ENCODE measurements at regions not wholly inside any gene's neighbourhood (a gene's known extent, or its start where the extent isn't known, plus 50 kb on each side); places are given as distances from the start of the nearest gene placed in this dataset.

- no peaks in the 10 kb centered on the region for H3K4me1 Mint-ChIP-seq
- H3K27me3 Mint-ChIP-seq: no peaks in the 10 kb centered on the region
- H3K27ac Mint-ChIP-seq: no peak overlapping the region
- H3K4me3 Mint-ChIP-seq: no peak overlapping the region
- peaks cover 0 to 8% of the 10 kb centered on the region in 2 donors for H3K9me3 Mint-ChIP-seq
- no peak for ATAC-seq
- no peak for DNase-seq
Observed at GRCh38 chr3:103057487-103057886, 622.7 kb downstream of the ZPLD1 start.

GRCh38 chr3:103059432-103059831 lies 624.6 kb downstream of the ZPLD1 start:
- Mint-ChIP-seq H3K4me3 (no peak overlapping the region), H3K27ac (no peak overlapping the region), H3K9me3 (peaks cover 0 to 5% of the 10 kb centered on the region in 2 donors), H3K4me1 (no peaks in the 10 kb centered on the region), H3K27me3 (no peaks in the 10 kb centered on the region)
- DNase-seq (no peak), ATAC-seq (no peak)

- no peak for DNase-seq
- H3K27me3 Mint-ChIP-seq: no peaks in the 10 kb centered on the region
- no peaks in the 10 kb centered on the region for H3K4me1 Mint-ChIP-seq
- peaks cover 0 to 5% of the 10 kb centered on the region in 2 donors for H3K9me3 Mint-ChIP-seq
- H3K27ac Mint-ChIP-seq: no peak overlapping the region
- no peak for ATAC-seq
- H3K4me3 Mint-ChIP-seq: no peak overlapping the region
Observed at GRCh38 chr3:103060242-103060641, 625.4 kb downstream of the ZPLD1 start.

- H3K4me1 Mint-ChIP-seq: no peaks in the 10 kb centered on the region
- H3K4me3 Mint-ChIP-seq: no peak overlapping the region
- no peaks in the 10 kb centered on the region for H3K9me3 Mint-ChIP-seq
- ATAC-seq: no peak
- no peaks in the 10 kb centered on the region for H3K27me3 Mint-ChIP-seq
- no peak overlapping the region for H3K27ac Mint-ChIP-seq
- DNase-seq: no peak
Observed at GRCh38 chr3:103067963-103068362, 633.1 kb downstream of the ZPLD1 start.

GRCh38 chr3:103075282-103075681 lies 640.5 kb downstream of the ZPLD1 start:
- no peaks in the 10 kb centered on the region for H3K9me3 Mint-ChIP-seq
- no peak overlapping the region for H3K27ac Mint-ChIP-seq
- no peak overlapping the region for H3K4me3 Mint-ChIP-seq
- no peaks in the 10 kb centered on the region for H3K27me3 Mint-ChIP-seq
- ATAC-seq (no peak), DNase-seq (no peak)
- H3K4me1 Mint-ChIP-seq: no peaks in the 10 kb centered on the region

GRCh38 chr3:103077910-103078309 lies 643.1 kb downstream of the ZPLD1 start:
- Mint-ChIP-seq H3K4me1 (no peaks in the 10 kb centered on the region), H3K27me3 (no peaks in the 10 kb centered on the region), H3K9me3 (no peaks in the 10 kb centered on the region), H3K4me3 (no peak overlapping the region), H3K27ac (no peak overlapping the region)
- ATAC-seq (no peak), DNase-seq (no peak)

GRCh38 chr3:103082501-103082900 lies 647.7 kb downstream of the ZPLD1 start:
- DNase-seq (no peak), ATAC-seq (no peak)
- Mint-ChIP-seq H3K4me3 (no peak overlapping the region), H3K27ac (no peak overlapping the region), H3K27me3 (no peaks in the 10 kb centered on the region), H3K9me3 (no peaks in the 10 kb centered on the region), H3K4me1 (no peaks in the 10 kb centered on the region)

GRCh38 chr3:103083848-103084631 lies 649.2 kb downstream of the ZPLD1 start:
- no peak for DNase-seq
- H3K4me3 Mint-ChIP-seq: no peak overlapping the region
- H3K4me1 Mint-ChIP-seq: no peaks in the 10 kb centered on the region
- no peaks in the 10 kb centered on the region for H3K27me3 Mint-ChIP-seq
- no peak overlapping the region for H3K27ac Mint-ChIP-seq
- peaks cover 0 to 5% of the 10 kb centered on the region in 2 donors for H3K9me3 Mint-ChIP-seq
- ATAC-seq: no peak

GRCh38 chr3:103085465-103085864 lies 650.6 kb downstream of the ZPLD1 start:
- no peak for DNase-seq

GRCh38 chr3:103089758-103090157 lies 654.9 kb downstream of the ZPLD1 start:
- Mint-ChIP-seq H3K4me1 (no peaks in the 10 kb centered on the region), H3K27me3 (no peaks in the 10 kb centered on the region), H3K27ac (no peak overlapping the region), H3K9me3 (peaks cover 0 to 5% of the 10 kb centered on the region in 2 donors), H3K4me3 (no peak overlapping the region)
- DNase-seq: no peak
- no peak for ATAC-seq

More at GRCh38 chr3:103085465-103085864, 650.6 kb downstream of the ZPLD1 start:
- no peaks in the 10 kb centered on the region for H3K4me1 Mint-ChIP-seq
- ATAC-seq: no peak
- H3K4me3 Mint-ChIP-seq: no peak overlapping the region
- H3K9me3 Mint-ChIP-seq: peaks cover 0 to 5% of the 10 kb centered on the region in 2 donors
- no peak overlapping the region for H3K27ac Mint-ChIP-seq
- no peaks in the 10 kb centered on the region for H3K27me3 Mint-ChIP-seq

GRCh38 chr3:103105206-103105605 lies 670.4 kb downstream of the ZPLD1 start:
- H3K4me1 Mint-ChIP-seq: no peaks in the 10 kb centered on the region
- H3K9me3 Mint-ChIP-seq: peaks cover 0 to 5% of the 10 kb centered on the region in 2 donors
- ATAC-seq: no peak
- H3K4me3 Mint-ChIP-seq: no peak overlapping the region
- DNase-seq: no peak
- no peaks in the 10 kb centered on the region for H3K27me3 Mint-ChIP-seq
- H3K27ac Mint-ChIP-seq: no peak overlapping the region

GRCh38 chr3:103112273-103112672 lies 677.5 kb downstream of the ZPLD1 start:
- H3K9me3 Mint-ChIP-seq: no peaks in the 10 kb centered on the region
- no peak overlapping the region for H3K27ac Mint-ChIP-seq
- H3K4me3 Mint-ChIP-seq: no peak overlapping the region
- no peaks in the 10 kb centered on the region for H3K4me1 Mint-ChIP-seq
- no peaks in the 10 kb centered on the region for H3K27me3 Mint-ChIP-seq
- no peak for DNase-seq
- no peak for ATAC-seq

- DNase-seq: no peak
- no peak overlapping the region for H3K4me3 Mint-ChIP-seq
- no peaks in the 10 kb centered on the region for H3K9me3 Mint-ChIP-seq
- H3K4me1 Mint-ChIP-seq: no peaks in the 10 kb centered on the region
- H3K27me3 Mint-ChIP-seq: no peaks in the 10 kb centered on the region
- ATAC-seq: no peak
- no peak overlapping the region for H3K27ac Mint-ChIP-seq
Observed at GRCh38 chr3:103126115-103126514, 691.3 kb downstream of the ZPLD1 start.

- no peak overlapping the region for H3K27ac Mint-ChIP-seq
- ATAC-seq: no peak
- no peak for DNase-seq
Observed at GRCh38 chr3:103127098-103127630, 692.3 kb downstream of the ZPLD1 start.

GRCh38 chr3:103127737-103128136 lies 692.9 kb downstream of the ZPLD1 start:
- H3K4me3 Mint-ChIP-seq: no peak overlapping the region
- no peaks in the 10 kb centered on the region for H3K4me1 Mint-ChIP-seq
- ATAC-seq: peak; percentile 49
- no peak for DNase-seq
- H3K27me3 Mint-ChIP-seq: no peaks in the 10 kb centered on the region
- H3K27ac Mint-ChIP-seq: no peak overlapping the region
- no peaks in the 10 kb centered on the region for H3K9me3 Mint-ChIP-seq

More at GRCh38 chr3:103127098-103127630, 692.3 kb downstream of the ZPLD1 start:
- Mint-ChIP-seq H3K9me3 (no peaks in the 10 kb centered on the region), H3K27me3 (no peaks in the 10 kb centered on the region), H3K4me1 (no peaks in the 10 kb centered on the region), H3K4me3 (no peak overlapping the region)

- Mint-ChIP-seq H3K4me1 (no peaks in the 10 kb centered on the region), H3K27ac (no peak overlapping the region), H3K4me3 (no peak overlapping the region), H3K27me3 (no peaks in the 10 kb centered on the region), H3K9me3 (no peaks in the 10 kb centered on the region)
- ATAC-seq (no peak), DNase-seq (no peak)
Observed at GRCh38 chr3:103134023-103134724, 699.4 kb downstream of the ZPLD1 start.
